Mucosa of stomach (tissue), 1 donor: ENCODE measurements at regions not wholly inside any gene's neighbourhood (a gene's known extent, or its start where the extent isn't known, plus 50 kb on each side); places are given as distances from the start of the nearest gene placed in this dataset.
"Not testable (repeated sequence)": the region's sequence is repeated elsewhere in the genome, so short reads cannot be mapped to it uniquely, and the experiment has no call there.

ENCODE experiments used
- H3K27me3 ChIP-seq: one replicate; pipeline ENCODE4 v1.7.0; 2013; ENCODE audit warnings: mild to moderate bottlenecking, low read length; ENCODE audit not compliant: control insufficient read depth, insufficient read depth
- H3K36me3 ChIP-seq: one replicate; pipeline ENCODE4 v1.7.0; 2013; ENCODE audit warnings: low read length; ENCODE audit not compliant: control insufficient read depth, insufficient read depth
- H3K4me1 ChIP-seq: one replicate; pipeline ENCODE4 v1.7.0; 2013; ENCODE audit warnings: mild to moderate bottlenecking, low read length; ENCODE audit not compliant: control insufficient read depth, insufficient read depth
- H3K4me3 ChIP-seq: one replicate; pipeline ENCODE4 v1.7.0; 2013; ENCODE audit warnings: low read length
- H3K9ac ChIP-seq: one replicate; pipeline ENCODE4 v1.7.0; 2013; ENCODE audit warnings: mild to moderate bottlenecking, low read length, moderate library complexity
- H3K9me3 ChIP-seq: one replicate; pipeline ENCODE4 v1.7.0; 2013; ENCODE audit warnings: mild to moderate bottlenecking, low read length, moderate library complexity; ENCODE audit not compliant: control insufficient read depth
- donor health status: Pancreatic carcinoma.

GRCh38 chr13:66237411-66238062 is 992.6 kb downstream of the PCDH9 start:
- Histone ChIP-seq H3K4me1 (no peaks in the 10 kb centered on the region), H3K36me3 (no peaks in the 10 kb centered on the region), H3K27me3 (no peaks in the 10 kb centered on the region), H3K9ac (no peak overlapping the region), H3K9me3 (no peaks in the 10 kb centered on the region), H3K4me3 (no peak overlapping the region)

- no peaks in the 10 kb centered on the region for H3K36me3 ChIP-seq
- H3K9ac ChIP-seq = no peak overlapping the region
- no peaks in the 10 kb centered on the region for H3K4me1 ChIP-seq
- H3K27me3 ChIP-seq = no peaks in the 10 kb centered on the region
- H3K4me3 ChIP-seq = no peak overlapping the region
- no peaks in the 10 kb centered on the region for H3K9me3 ChIP-seq
Measured at GRCh38 chr13:66234159-66234558, 996.0 kb downstream of the PCDH9 start.

- not testable (repeated sequence) for H3K4me3 ChIP-seq, H3K9ac ChIP-seq, H3K27me3 ChIP-seq
Measured at GRCh38 chr13:66231958-66232357, 998.2 kb downstream of the PCDH9 start.

GRCh38 chr13:66225072-66225471 is 1005.1 kb downstream of the PCDH9 start:
- no peaks in the 10 kb centered on the region for H3K4me1 ChIP-seq
- H3K36me3 ChIP-seq = no peaks in the 10 kb centered on the region
- H3K27me3 ChIP-seq = no peaks in the 10 kb centered on the region
- no peak overlapping the region for H3K4me3 ChIP-seq
- no peaks in the 10 kb centered on the region for H3K9me3 ChIP-seq
- no peak overlapping the region for H3K9ac ChIP-seq

More at GRCh38 chr13:66231958-66232357, 998.2 kb downstream of the PCDH9 start:
- H3K9me3 ChIP-seq, H3K36me3 ChIP-seq, H3K4me1 ChIP-seq: not testable (repeated sequence)

GRCh38 chr13:66224663-66225062 is 1005.5 kb downstream of the PCDH9 start:
- no peaks in the 10 kb centered on the region for H3K9me3 ChIP-seq
- no peaks in the 10 kb centered on the region for H3K27me3 ChIP-seq
- no peaks in the 10 kb centered on the region for H3K4me1 ChIP-seq
- H3K4me3 ChIP-seq = no peak overlapping the region
- H3K9ac ChIP-seq = no peak overlapping the region
- no peaks in the 10 kb centered on the region for H3K36me3 ChIP-seq

- H3K9ac ChIP-seq = no peak overlapping the region
- no peaks in the 10 kb centered on the region for H3K27me3 ChIP-seq
- H3K9me3 ChIP-seq = no peaks in the 10 kb centered on the region
- no peaks in the 10 kb centered on the region for H3K36me3 ChIP-seq
- no peak overlapping the region for H3K4me3 ChIP-seq
- no peaks in the 10 kb centered on the region for H3K4me1 ChIP-seq
Measured at GRCh38 chr13:66222926-66223325, 1007.2 kb downstream of the PCDH9 start.

- Histone ChIP-seq H3K4me1 (no peaks in the 10 kb centered on the region), H3K9ac (no peak overlapping the region), H3K27me3 (no peaks in the 10 kb centered on the region)
Measured at GRCh38 chr13:66222127-66222526, 1008.0 kb downstream of the PCDH9 start.

GRCh38 chr13:66219506-66219905 is 1010.6 kb downstream of the PCDH9 start:
- no peak overlapping the region for H3K9ac ChIP-seq
- H3K4me3 ChIP-seq = no peak overlapping the region
- no peaks in the 10 kb centered on the region for H3K27me3 ChIP-seq
- no peaks in the 10 kb centered on the region for H3K4me1 ChIP-seq
- no peaks in the 10 kb centered on the region for H3K9me3 ChIP-seq
- no peaks in the 10 kb centered on the region for H3K36me3 ChIP-seq

More at GRCh38 chr13:66222127-66222526, 1008.0 kb downstream of the PCDH9 start:
- H3K9me3 ChIP-seq = no peaks in the 10 kb centered on the region
- H3K4me3 ChIP-seq = no peak overlapping the region
- H3K36me3 ChIP-seq = no peaks in the 10 kb centered on the region

GRCh38 chr13:66218583-66218982 is 1011.6 kb downstream of the PCDH9 start:
- Histone ChIP-seq H3K9me3 (no peaks in the 10 kb centered on the region), H3K4me3 (no peak overlapping the region), H3K36me3 (no peaks in the 10 kb centered on the region), H3K27me3 (no peaks in the 10 kb centered on the region), H3K9ac (no peak overlapping the region), H3K4me1 (no peaks in the 10 kb centered on the region)

GRCh38 chr13:66216728-66217127 is 1013.4 kb downstream of the PCDH9 start:
- no peak overlapping the region for H3K9ac ChIP-seq
- no peaks in the 10 kb centered on the region for H3K36me3 ChIP-seq
- H3K4me3 ChIP-seq = no peak overlapping the region
- no peaks in the 10 kb centered on the region for H3K4me1 ChIP-seq
- no peaks in the 10 kb centered on the region for H3K9me3 ChIP-seq
- no peaks in the 10 kb centered on the region for H3K27me3 ChIP-seq

- no peaks in the 10 kb centered on the region for H3K27me3 ChIP-seq
- H3K4me1 ChIP-seq = no peaks in the 10 kb centered on the region
- no peaks in the 10 kb centered on the region for H3K36me3 ChIP-seq
- H3K4me3 ChIP-seq = no peak overlapping the region
- no peak overlapping the region for H3K9ac ChIP-seq
- no peaks in the 10 kb centered on the region for H3K9me3 ChIP-seq
Measured at GRCh38 chr13:66214467-66214866, 1015.7 kb downstream of the PCDH9 start.

- no peaks in the 10 kb centered on the region for H3K9me3 ChIP-seq
- no peaks in the 10 kb centered on the region for H3K36me3 ChIP-seq
- no peaks in the 10 kb centered on the region for H3K4me1 ChIP-seq
- no peaks in the 10 kb centered on the region for H3K27me3 ChIP-seq
- H3K4me3 ChIP-seq = no peak overlapping the region
- H3K9ac ChIP-seq = no peak overlapping the region
Measured at GRCh38 chr13:66212511-66212910, 1017.6 kb downstream of the PCDH9 start.

GRCh38 chr13:66210677-66211076 is 1019.5 kb downstream of the PCDH9 start:
- Histone ChIP-seq H3K9ac (no peak overlapping the region), H3K4me1 (no peaks in the 10 kb centered on the region), H3K36me3 (no peaks in the 10 kb centered on the region), H3K9me3 (no peaks in the 10 kb centered on the region), H3K4me3 (no peak overlapping the region), H3K27me3 (no peaks in the 10 kb centered on the region)
